ENCODE measurements at regions not wholly inside any gene's neighbourhood (a gene's known extent, or its start where the extent isn't known, plus 50 kb on each side); places are given as distances from the start of the nearest gene placed in this dataset.

DNA sequence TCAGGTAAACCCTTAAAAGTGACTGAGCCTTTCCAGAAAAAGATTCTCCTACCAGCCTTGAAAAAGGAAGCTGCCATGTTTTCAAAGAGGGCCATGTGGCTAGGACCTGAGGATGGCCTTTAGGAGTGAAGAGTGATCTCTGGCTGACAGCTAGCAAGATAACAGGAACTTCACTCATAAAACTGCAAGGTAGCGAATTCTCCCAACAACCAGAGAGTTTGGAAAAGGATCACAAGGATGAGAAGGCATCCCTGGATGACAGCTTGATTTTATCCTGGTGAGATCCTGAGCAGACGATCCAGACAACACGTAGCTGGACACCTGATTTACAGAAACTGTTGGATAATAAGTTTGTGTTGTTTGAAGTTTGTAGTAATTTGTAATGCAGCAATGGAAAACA, 115.6 kb upstream of the FBXO33 start:
- H3K4me2 ChIP-seq (ENCODE audit: low read depth, low read length, poor library complexity, severe bottlenecking) = no peak overlapping the region
- H3K4me3 ChIP-seq (ENCODE audit: insufficient read depth, low read length, poor library complexity, severe bottlenecking) = no peak overlapping the region
- TF ChIP-seq, protein P1, sequence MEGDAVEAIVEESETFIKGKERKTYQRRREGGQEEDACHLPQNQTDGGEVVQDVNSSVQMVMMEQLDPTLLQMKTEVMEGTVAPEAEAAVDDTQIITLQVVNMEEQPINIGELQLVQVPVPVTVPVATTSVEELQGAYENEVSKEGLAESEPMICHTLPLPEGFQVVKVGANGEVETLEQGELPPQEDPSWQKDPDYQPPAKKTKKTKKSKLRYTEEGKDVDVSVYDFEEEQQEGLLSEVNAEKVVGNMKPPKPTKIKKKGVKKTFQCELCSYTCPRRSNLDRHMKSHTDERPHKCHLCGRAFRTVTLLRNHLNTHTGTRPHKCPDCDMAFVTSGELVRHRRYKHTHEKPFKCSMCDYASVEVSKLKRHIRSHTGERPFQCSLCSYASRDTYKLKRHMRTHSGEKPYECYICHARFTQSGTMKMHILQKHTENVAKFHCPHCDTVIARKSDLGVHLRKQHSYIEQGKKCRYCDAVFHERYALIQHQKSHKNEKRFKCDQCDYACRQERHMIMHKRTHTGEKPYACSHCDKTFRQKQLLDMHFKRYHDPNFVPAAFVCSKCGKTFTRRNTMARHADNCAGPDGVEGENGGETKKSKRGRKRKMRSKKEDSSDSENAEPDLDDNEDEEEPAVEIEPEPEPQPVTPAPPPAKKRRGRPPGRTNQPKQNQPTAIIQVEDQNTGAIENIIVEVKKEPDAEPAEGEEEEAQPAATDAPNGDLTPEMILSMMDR (IDR thresholded peaks at IDR 0.05; ENCODE audit: insufficient read depth, low read length, poor library complexity, severe bottlenecking) = no peak
- no peak for TF ChIP-seq EZH2phosphoT487 (conservative IDR thresholded peaks at IDR 0.05; ENCODE audit: low read length)
- no peak overlapping the region for H2AFZ ChIP-seq (ENCODE audit: low read depth, low read length, severe bottlenecking)
- H3K9ac ChIP-seq (ENCODE audit: low read length) = no peak overlapping the region
- H3K36me3 ChIP-seq (ENCODE audit: low read length) = no peaks in the 10 kb centered on the region
- no peaks in the 10 kb centered on the region for H4K20me1 ChIP-seq (ENCODE audit: low read depth, low read length)
- H3K9me3 ChIP-seq (ENCODE audit: insufficient read depth, low read length) = no peaks in the 10 kb centered on the region
- no peaks in the 10 kb centered on the region for H3K9me2 ChIP-seq (replicated peaks; ENCODE audit: insufficient read depth, low read length)
- no peak overlapping the region for H3K27ac ChIP-seq (ENCODE audit: low read depth, low read length)
- H3K79me2 ChIP-seq (ENCODE audit: insufficient read depth, low read length) = no peaks in the 10 kb centered on the region
- no peaks in the 10 kb centered on the region for H3K27me3 ChIP-seq (ENCODE audit: low read length)
- H3F3A ChIP-seq (ENCODE audit: insufficient read depth) = no peaks in the 10 kb centered on the region

DNA sequence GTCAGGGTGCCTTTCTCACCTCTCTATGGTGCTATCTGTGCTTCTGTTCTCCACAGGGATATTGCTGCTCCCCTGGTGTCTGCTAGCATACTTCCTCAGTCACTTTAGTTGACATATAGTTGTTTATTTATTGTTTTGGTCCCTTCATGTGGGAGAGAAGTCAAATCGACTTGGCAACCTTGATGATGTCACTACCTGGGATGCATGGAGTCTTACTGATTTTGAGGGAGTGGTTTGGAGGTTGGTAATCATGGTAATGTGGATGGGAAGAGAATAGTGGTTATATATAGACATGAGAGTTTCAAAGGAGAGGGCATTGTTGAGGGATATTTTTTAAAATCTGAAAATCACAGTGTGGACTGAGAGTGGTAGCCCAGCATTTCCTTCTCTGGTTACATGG, 73.6 kb upstream of the FBXO33 start:
- H3K36me3 ChIP-seq (ENCODE audit: low read length) = no peaks in the 10 kb centered on the region
- no peak for TF ChIP-seq EZH2phosphoT487 (conservative IDR thresholded peaks at IDR 0.05; ENCODE audit: low read length)
- TF ChIP-seq, protein P1 (IDR thresholded peaks at IDR 0.05; ENCODE audit: insufficient read depth, low read length, poor library complexity, severe bottlenecking) = no peak

DNA sequence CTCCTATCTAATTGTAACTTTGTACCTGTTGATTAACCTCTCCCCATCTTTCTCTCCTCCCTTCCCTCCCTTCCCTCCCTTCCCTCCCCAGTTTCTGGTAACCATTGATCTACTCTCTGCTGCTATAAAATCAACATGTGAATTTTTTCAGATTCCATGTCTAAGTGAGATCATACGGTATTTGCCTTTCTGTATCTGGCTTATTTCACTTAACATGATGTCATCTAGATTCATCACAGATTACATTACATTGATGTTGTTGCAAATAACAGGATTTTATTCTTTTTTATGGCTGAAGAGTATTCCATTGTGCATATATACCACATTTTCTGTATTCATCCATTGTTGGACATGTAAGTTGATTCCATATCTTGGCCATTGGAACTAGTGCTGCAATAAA, 68.0 kb upstream of the FBXO33 start:
- Histone ChIP-seq H3F3A (ENCODE audit: insufficient read depth) (no peaks in the 10 kb centered on the region), H3K79me2 (ENCODE audit: insufficient read depth, low read length) (no peaks in the 10 kb centered on the region), H4K20me1 (ENCODE audit: low read depth, low read length) (no peaks in the 10 kb centered on the region), H2AFZ (ENCODE audit: low read depth, low read length, severe bottlenecking) (no peak overlapping the region), H3K27ac (ENCODE audit: low read depth, low read length) (no peak overlapping the region), H3K9ac (ENCODE audit: low read length) (no peak overlapping the region), H3K9me2 (replicated peaks; ENCODE audit: insufficient read depth, low read length) (no peaks in the 10 kb centered on the region), H3K4me2 (ENCODE audit: low read depth, low read length, poor library complexity, severe bottlenecking) (no peak overlapping the region), H3K36me3 (ENCODE audit: low read length) (no peaks in the 10 kb centered on the region), H3K4me3 (ENCODE audit: insufficient read depth, low read length, poor library complexity, severe bottlenecking) (no peak overlapping the region), H3K27me3 (ENCODE audit: low read length) (no peaks in the 10 kb centered on the region), H3K9me3 (ENCODE audit: insufficient read depth, low read length) (0 out of 2 replicates have a peak, but pooled peaks cover 7% of the 10 kb centered on the region)
- TF ChIP-seq, protein P1 (IDR thresholded peaks at IDR 0.05; ENCODE audit: insufficient read depth, low read length, poor library complexity, severe bottlenecking) = no peak
- no peak for TF ChIP-seq EZH2phosphoT487 (conservative IDR thresholded peaks at IDR 0.05; ENCODE audit: low read length)

More for the DNA sequence above, 73.6 kb upstream of the FBXO33 start:
- H3K9me2 ChIP-seq (replicated peaks; ENCODE audit: insufficient read depth, low read length) = no peaks in the 10 kb centered on the region
- H3K4me3 ChIP-seq (ENCODE audit: insufficient read depth, low read length, poor library complexity, severe bottlenecking) = no peak overlapping the region
- no peaks in the 10 kb centered on the region for H3F3A ChIP-seq (ENCODE audit: insufficient read depth)
- no peaks in the 10 kb centered on the region for H3K27me3 ChIP-seq (ENCODE audit: low read length)
- no peaks in the 10 kb centered on the region for H4K20me1 ChIP-seq (ENCODE audit: low read depth, low read length)
- H3K9me3 ChIP-seq (ENCODE audit: insufficient read depth, low read length) = no peaks in the 10 kb centered on the region
- no peaks in the 10 kb centered on the region for H3K79me2 ChIP-seq (ENCODE audit: insufficient read depth, low read length)
- H3K9ac ChIP-seq (ENCODE audit: low read length) = no peak overlapping the region
- H3K4me2 ChIP-seq (ENCODE audit: low read depth, low read length, poor library complexity, severe bottlenecking) = no peak overlapping the region
- no peak overlapping the region for H2AFZ ChIP-seq (ENCODE audit: low read depth, low read length, severe bottlenecking)
- H3K27ac ChIP-seq (ENCODE audit: low read depth, low read length) = no peak overlapping the region
